CD4-positive, alpha-beta T cell treated with Interleukin-21 for 1 hour (primary cell): ENCODE measurements at regions not wholly inside any gene's neighbourhood (a gene's known extent, or its start where the extent isn't known, plus 50 kb on each side); places are given as distances from the start of the nearest gene placed in this dataset.
"Not testable (repeated sequence)": the region's sequence is repeated elsewhere in the genome, so short reads cannot be mapped to it uniquely, and the experiment has no call there.

Source experiments
- DNase-seq: peaks from one replicate; pipeline ENCODE4 v3.0.0-alpha.2; 2020

- no peak for DNase-seq
Measured at GRCh38 chr4:16450724-16451123, 224.5 kb upstream of the TAPT1 start.

GRCh38 chr4:16450031-16450430 lies 223.8 kb upstream of the TAPT1 start:
- DNase-seq = no peak

GRCh38 chr4:16449406-16449805 lies 223.1 kb upstream of the TAPT1 start:
- DNase-seq = no peak

- DNase-seq = no peak
Measured at GRCh38 chr4:16448241-16448840, 222.1 kb upstream of the TAPT1 start.

GRCh38 chr4:16443504-16444088 lies 217.3 kb upstream of the TAPT1 start:
- peak; percentile 6 for DNase-seq

- DNase-seq = no peak
Measured at GRCh38 chr4:16442296-16442695, 216.0 kb upstream of the TAPT1 start.

GRCh38 chr4:16439768-16440167 lies 213.5 kb upstream of the TAPT1 start:
- no peak for DNase-seq

- no peak for DNase-seq
Measured at GRCh38 chr4:16438986-16439385, 212.7 kb upstream of the TAPT1 start.

- DNase-seq = no peak
Measured at GRCh38 chr4:16437836-16438235, 211.6 kb upstream of the TAPT1 start.

GRCh38 chr4:16431866-16432265 lies 205.6 kb upstream of the TAPT1 start:
- DNase-seq = no peak

- DNase-seq = no peak
Measured at GRCh38 chr4:16418814-16419213, 192.5 kb upstream of the TAPT1 start.

- no peak for DNase-seq
Measured at GRCh38 chr4:16417198-16417597, 190.9 kb upstream of the TAPT1 start.

GRCh38 chr4:16416601-16417000 lies 190.3 kb upstream of the TAPT1 start:
- DNase-seq = no peak

GRCh38 chr4:16415751-16416150 lies 189.5 kb upstream of the TAPT1 start:
- no peak for DNase-seq

GRCh38 chr4:16413814-16414555 lies 187.7 kb upstream of the TAPT1 start:
- no peak for DNase-seq

- no peak for DNase-seq
Measured at GRCh38 chr4:16411501-16412085, 185.3 kb upstream of the TAPT1 start.

- not testable (repeated sequence) for DNase-seq
Measured at GRCh38 chr4:16393216-16393615, 166.9 kb upstream of the TAPT1 start.

GRCh38 chr4:16391196-16391595 lies 164.9 kb upstream of the TAPT1 start:
- DNase-seq = no peak

GRCh38 chr4:16387448-16387847 lies 161.2 kb upstream of the TAPT1 start:
- DNase-seq = no peak

GRCh38 chr4:16386711-16387320 lies 160.5 kb upstream of the TAPT1 start:
- DNase-seq = no peak

GRCh38 chr4:16384576-16384975 lies 158.3 kb upstream of the TAPT1 start:
- no peak for DNase-seq

- no peak for DNase-seq
Measured at GRCh38 chr4:16382571-16382970, 156.3 kb upstream of the TAPT1 start.

- DNase-seq = no peak
Measured at GRCh38 chr4:16377887-16378286, 151.6 kb upstream of the TAPT1 start.
